GM18907 (cell line): ENCODE measurements at regions not wholly inside any gene's neighbourhood (a gene's known extent, or its start where the extent isn't known, plus 50 kb on each side); places are given as distances from the start of the nearest gene placed in this dataset.
"Not testable (repeated sequence)": the region's sequence is repeated elsewhere in the genome, so short reads cannot be mapped to it uniquely, and the experiment has no call there.

Experiments used
- ATAC-seq: cut with Tn5 transposase; IDR thresholded peaks from one replicate; pipeline ENCODE4 v1.9.1; 2021; ENCODE audit warnings: mild to moderate bottlenecking, moderate library complexity; ENCODE audit not compliant: unreplicated experiment

- no peak for ATAC-seq
Observed at GRCh38 chr11:96986516-96986915, 596.7 kb downstream of the JRKL start.

- ATAC-seq: no peak
Observed at GRCh38 chr11:96990914-96991313, 601.1 kb downstream of the JRKL start.

- ATAC-seq: no peak
Observed at GRCh38 chr11:97000481-97000880, 610.7 kb downstream of the JRKL start.

GRCh38 chr11:97007283-97007682 is 617.5 kb downstream of the JRKL start:
- ATAC-seq: no peak

GRCh38 chr11:97009613-97010012 is 619.8 kb downstream of the JRKL start:
- no peak for ATAC-seq

- not testable (repeated sequence) for ATAC-seq
Observed at GRCh38 chr11:97010997-97011396, 621.2 kb downstream of the JRKL start.

- no peak for ATAC-seq
Observed at GRCh38 chr11:97015327-97015726, 625.5 kb downstream of the JRKL start.

GRCh38 chr11:97019305-97019704 is 629.5 kb downstream of the JRKL start:
- no peak for ATAC-seq

- no peak for ATAC-seq
Observed at GRCh38 chr11:97019754-97020153, 629.9 kb downstream of the JRKL start.

GRCh38 chr11:97022955-97023354 is 633.1 kb downstream of the JRKL start:
- ATAC-seq: no peak

- ATAC-seq: no peak
Observed at GRCh38 chr11:97028836-97029406, 639.1 kb downstream of the JRKL start.

GRCh38 chr11:97033178-97033577 is 643.4 kb downstream of the JRKL start:
- no peak for ATAC-seq

GRCh38 chr11:97048481-97048880 is 658.7 kb downstream of the JRKL start:
- ATAC-seq: no peak

GRCh38 chr11:97060184-97060583 is 670.4 kb downstream of the JRKL start:
- no peak for ATAC-seq

- ATAC-seq: no peak
Observed at GRCh38 chr11:97069160-97069559, 679.3 kb downstream of the JRKL start.

- no peak for ATAC-seq
Observed at GRCh38 chr11:97072420-97072819, 682.6 kb downstream of the JRKL start.

GRCh38 chr11:97076666-97077065 is 686.9 kb downstream of the JRKL start:
- ATAC-seq: not testable (repeated sequence)

- ATAC-seq: no peak
Observed at GRCh38 chr11:97078443-97078842, 688.6 kb downstream of the JRKL start.

GRCh38 chr11:97079244-97079643 is 689.4 kb downstream of the JRKL start:
- no peak for ATAC-seq

GRCh38 chr11:97087419-97087818 is 697.6 kb downstream of the JRKL start:
- no peak for ATAC-seq

- ATAC-seq: no peak
Observed at GRCh38 chr11:97092823-97093222, 703.0 kb downstream of the JRKL start.

- ATAC-seq: not testable (repeated sequence)
Observed at GRCh38 chr11:97102180-97102579, 712.4 kb downstream of the JRKL start.

- no peak for ATAC-seq
Observed at GRCh38 chr11:97107604-97108003, 717.8 kb downstream of the JRKL start.
